GM21576 (cell line): ENCODE measurements at regions not wholly inside any gene's neighbourhood (a gene's known extent, or its start where the extent isn't known, plus 50 kb on each side); places are given as distances from the start of the nearest gene placed in this dataset.
"Not testable (repeated sequence)": the region's sequence is repeated elsewhere in the genome, so short reads cannot be mapped to it uniquely, and the experiment has no call there.

Experiments used
- ATAC-seq: cut with Tn5 transposase; IDR thresholded peaks from one replicate; pipeline ENCODE4 v1.9.1; 2021; ENCODE audit warnings: mild to moderate bottlenecking, moderate library complexity; ENCODE audit not compliant: unreplicated experiment

DNA sequence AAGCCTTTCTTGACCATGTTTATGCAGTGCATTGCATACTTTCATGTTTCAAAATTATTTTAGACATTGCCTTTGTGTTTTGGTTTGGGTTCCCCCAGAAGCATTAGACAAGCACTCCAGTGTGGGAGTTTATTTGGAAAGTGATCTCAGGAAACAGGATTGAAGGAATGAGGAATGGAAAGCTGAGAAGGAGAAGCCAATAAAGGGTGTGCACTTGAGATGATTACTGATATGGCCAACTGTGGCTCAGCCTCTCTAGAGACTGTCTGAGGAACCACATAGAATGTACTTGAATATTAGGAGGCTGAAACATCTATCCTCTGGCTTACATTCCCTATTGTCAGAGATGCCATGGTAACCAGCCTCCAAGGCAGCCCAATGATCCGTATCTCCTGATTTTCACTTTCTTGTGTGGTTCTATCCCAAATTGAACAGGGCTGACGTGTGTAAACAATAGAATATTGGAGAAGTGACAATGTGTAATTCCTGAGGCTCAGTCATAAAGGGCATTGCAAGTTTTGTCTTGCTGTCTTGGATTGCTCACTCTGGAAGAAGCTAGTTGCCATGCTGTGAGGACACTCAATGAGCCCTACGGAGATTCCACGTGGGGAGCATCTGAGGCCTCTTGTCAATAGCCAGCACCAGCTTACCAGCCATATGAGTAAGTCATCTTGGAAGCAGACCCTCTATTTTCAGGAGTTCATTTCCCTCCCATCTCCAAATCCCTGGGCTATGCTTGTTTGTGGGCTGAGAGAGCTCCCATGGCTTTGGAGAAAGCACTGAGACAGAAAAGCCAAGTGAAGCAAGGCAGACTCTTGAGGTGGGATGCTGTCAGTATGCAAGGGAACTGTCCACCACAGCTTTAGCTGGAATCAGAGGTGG is 84.7 kb downstream of the SCN11A start:
- ATAC-seq, result no peak

DNA sequence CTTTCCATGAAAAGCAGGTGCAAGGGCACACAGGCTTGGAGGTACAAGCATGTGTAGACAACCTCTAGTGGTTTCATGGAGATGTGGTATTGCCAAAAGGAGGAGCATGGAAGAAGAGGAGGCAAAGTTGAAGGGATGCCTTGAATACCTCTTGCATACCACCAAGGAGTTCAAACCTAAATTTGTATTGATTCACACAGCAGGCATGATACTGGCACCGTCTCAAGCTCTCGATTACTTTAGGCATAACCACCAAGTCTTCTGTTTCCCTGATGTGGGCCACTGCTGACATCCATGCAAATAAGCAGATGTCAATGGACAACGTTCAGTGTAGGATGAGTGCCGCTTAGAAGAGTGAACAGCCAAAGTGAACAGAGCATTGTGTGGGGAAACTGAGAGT is 87.1 kb downstream of the SCN11A start:
- ATAC-seq, result no peak

DNA sequence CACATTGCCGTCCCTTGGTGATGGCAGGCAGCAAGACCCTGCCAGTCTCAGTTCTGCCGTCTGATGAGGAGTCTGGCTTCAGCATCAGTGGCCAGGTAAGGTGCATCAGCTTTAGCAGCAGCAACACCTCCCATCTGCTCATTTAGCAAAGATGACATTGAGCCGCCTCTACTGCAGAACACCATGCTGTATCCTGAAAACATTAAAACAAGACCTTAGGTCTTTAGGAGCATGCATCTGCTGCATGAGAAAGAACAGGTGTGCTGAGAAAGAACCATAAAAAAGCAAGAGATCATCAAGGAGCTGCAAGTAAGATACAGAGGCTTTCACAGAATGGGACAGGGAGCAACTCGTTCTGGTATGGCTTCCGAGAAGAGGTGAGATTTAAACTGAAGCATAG is 87.5 kb downstream of the SCN11A start:
- no peak for ATAC-seq

GRCh38 chr3:38960953-38961622 is 90.7 kb downstream of the SCN11A start:
- no peak for ATAC-seq

- no peak for ATAC-seq
Measured at GRCh38 chr3:38960042-38960622, 91.6 kb downstream of the SCN11A start.

- no peak for ATAC-seq
Measured at GRCh38 chr3:38958026-38958720, 93.6 kb downstream of the SCN11A start.

GRCh38 chr3:38957296-38957695 is 94.4 kb downstream of the SCN11A start:
- no peak for ATAC-seq

GRCh38 chr3:38952721-38953120 is 99.0 kb downstream of the SCN11A start:
- ATAC-seq, result no peak

GRCh38 chr3:38951167-38951566 is 100.6 kb downstream of the SCN11A start:
- ATAC-seq, result not testable (repeated sequence)

DNA sequence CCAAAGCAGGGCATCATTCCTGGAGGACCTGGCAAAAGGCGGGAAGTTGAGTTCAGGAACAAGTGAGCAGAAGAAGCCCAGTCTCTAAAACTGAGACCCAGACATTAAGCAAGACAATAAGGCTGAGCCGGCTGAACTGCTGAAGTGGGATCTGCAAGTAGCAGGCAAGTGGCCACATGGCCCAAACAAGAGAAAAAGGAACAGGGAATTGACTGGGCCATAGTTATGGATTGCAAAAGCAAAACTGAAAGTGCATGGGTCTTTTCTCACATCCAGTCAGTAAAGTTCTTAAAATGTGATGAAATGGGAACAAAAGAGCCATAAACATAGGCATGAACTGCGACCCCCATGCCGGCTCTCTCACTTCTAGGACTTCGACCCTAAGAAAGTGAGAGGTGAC is 101.2 kb downstream of the SCN11A start:
- no peak for ATAC-seq

GRCh38 chr3:38949994-38950393 is 101.8 kb downstream of the SCN11A start:
- no peak for ATAC-seq

GRCh38 chr3:38940394-38940793 is 111.3 kb downstream of the SCN11A start:
- no peak for ATAC-seq

- ATAC-seq, result no peak
Measured at GRCh38 chr3:38925351-38925750, 109.3 kb upstream of the SCN10A start.

DNA sequence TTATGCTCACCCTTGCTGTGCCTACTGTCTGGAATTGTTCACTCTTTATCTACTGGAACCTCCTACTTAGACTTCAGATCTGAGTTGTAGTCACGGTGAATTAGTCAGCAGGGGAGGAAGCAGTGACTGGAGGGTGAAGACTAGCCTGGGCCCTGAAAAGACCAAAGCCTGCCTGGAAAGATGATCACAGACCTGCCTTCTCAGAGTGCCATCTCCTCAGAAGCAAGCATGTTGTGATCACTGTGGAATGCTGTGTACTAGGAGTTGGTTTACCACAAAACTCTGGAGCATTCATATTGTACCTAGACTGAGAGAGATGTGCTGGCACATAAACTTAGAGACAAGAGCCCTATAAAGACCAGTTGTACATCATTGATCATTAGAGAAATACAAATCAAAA is 100.7 kb upstream of the SCN10A start:
- ATAC-seq, result no peak

GRCh38 chr3:38907426-38907825 is 91.4 kb upstream of the SCN10A start:
- no peak for ATAC-seq

GRCh38 chr3:38890426-38890825 is 74.4 kb upstream of the SCN10A start:
- no peak for ATAC-seq

DNA sequence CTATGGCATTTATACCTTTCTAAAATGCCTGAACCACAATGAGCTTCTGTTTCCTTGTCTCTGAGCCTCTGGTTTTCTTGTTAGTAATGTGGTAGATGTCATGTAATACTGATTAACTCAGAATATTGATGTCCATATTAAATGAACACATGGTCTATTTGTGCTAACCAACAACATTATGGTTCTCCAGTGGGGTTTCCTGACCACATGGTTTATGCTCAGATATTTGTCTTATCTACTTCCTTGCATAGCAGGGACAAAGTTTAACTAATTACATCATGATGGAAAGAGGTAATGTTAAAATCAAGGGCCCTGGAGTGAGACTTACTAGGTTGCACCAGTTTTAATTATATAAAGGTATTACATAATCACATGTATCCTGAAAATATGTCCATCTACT is 62.6 kb upstream of the SCN10A start:
- ATAC-seq, result no peak
